Pancreas (tissue), 10 donors: ENCODE measurements at regions not wholly inside any gene's neighbourhood (a gene's known extent, or its start where the extent isn't known, plus 50 kb on each side); places are given as distances from the start of the nearest gene placed in this dataset.

Experiments
- ATAC-seq, 4 donors: fragments of 200-7000 bp; cut with Tn5 transposase; one replicate each; pipeline versions ENCODE4 v1.8.0 to v1.9.1; 2020; ENCODE audit warnings: mild to moderate bottlenecking in 4 of 4, moderate library complexity in 4 of 4
- DNase-seq, 6 donors: peaks; one replicate each; pipeline ENCODE4 v3.0.0-alpha.2; 2020
- FAIRE-seq: peaks from 2 replicates; lab custom pipeline; 2012; peaks lifted over from hg19 to GRCh38; lab: Jason Lieb, UNC
- H3K27ac ChIP-seq, 4 donors: fragments of 200-600 bp; sonication (generic); 1 replicate in 3 of 4; 2 replicates in 1 of 4; pipeline versions ENCODE4 v1.5.0 to v1.8.0; 2020
- H3K27me3 ChIP-seq, 4 donors: fragments of 200-600 bp; one replicate each; pipeline ENCODE4 v1.8.0; 2021
- H3K36me3 ChIP-seq, 3 donors: fragments of 200-600 bp; sonication (generic) in 1 of 3; one replicate each; pipeline versions ENCODE4 v1.5.0 to v1.8.0; 2020 to 2021
- H3K4me1 ChIP-seq, 3 donors: fragments of 200-600 bp; one replicate each; pipeline ENCODE4 v1.8.0; 2021
- H3K4me3 ChIP-seq, 4 donors: fragments of 200-600 bp; sonication (generic) in 2 of 4; one replicate each; pipeline versions ENCODE4 v1.5.0 to v1.8.0; 2020 to 2021
- H3K9me3 ChIP-seq, 4 donors: fragments of 200-600 bp; one replicate each; pipeline ENCODE4 v1.8.0; 2021
- WGBS, 2 donors: extraction: QIAGEN DNeasy Blood & Tissue Kit; methylation state at CpG; one replicate each; pipeline ENCODE4 v1.1.7; 2013; 5-methylcytosine and 5-hydroxymethylcytosine counted together
- intact Hi-C, 3 donors: fragments of 100-400 bp; cut with DNase I; formaldehyde crosslinking; loops; one replicate each; pipeline versions ENCODE4 v1.11.1 to v1.14.2; 2022
- TF ChIP-seq, protein P1 (sequence below), 4 donors: fragments of 200-600 bp; sonication (generic) in 3 of 4; IDR thresholded peaks; one replicate each; pipeline versions ENCODE4 v1.5.0 to v1.8.0; 2021; ENCODE audit warnings: antibody characterized with exemption in 4 of 4
- donor health status: healthy with polysubstance abuse.
- donor health status: DM: no; HTN: no; CAD: no; lungs with moderate emphysema.
- donor health status: DM: no; HTN: no; CAD: no.
- donor health status: control.
- donor health status: control.
- donor health status: Bipolar disorder and iron deficiency.
- donor health status: DM: yes; HTN: yes; CAD: no.
- donor health status: DM: no; HTN: no; CAD: no.
- donor health status: DM: no; HTN: no; CAD: no.
- donor health status: DM: yes; HTN: yes; CAD: no.

DNA sequence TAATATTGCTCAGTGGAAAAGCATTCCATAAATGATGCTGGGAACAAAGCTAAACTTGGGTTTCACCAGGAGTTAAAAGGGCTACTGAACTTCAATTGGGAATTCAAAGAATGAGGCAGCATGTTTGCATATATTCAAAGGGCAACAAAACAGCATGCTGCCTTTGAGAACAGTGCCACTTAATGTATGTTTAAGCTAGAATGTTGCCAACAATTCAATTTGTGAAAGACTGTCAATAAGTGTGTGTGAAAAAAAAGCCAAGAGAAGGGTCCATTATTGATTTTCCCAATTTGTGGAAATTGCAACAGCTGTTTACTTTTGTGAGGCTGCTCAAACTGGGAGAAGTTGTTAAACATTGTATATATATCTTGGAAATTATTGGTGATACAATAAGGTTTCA is 701.9 kb upstream of the ACTRT1 start:
- intact Hi-C loops: no loop called here
- DNase-seq: no peak
- H3K4me3 ChIP-seq: no peak overlapping the region
- TF ChIP-seq, protein P1, sequence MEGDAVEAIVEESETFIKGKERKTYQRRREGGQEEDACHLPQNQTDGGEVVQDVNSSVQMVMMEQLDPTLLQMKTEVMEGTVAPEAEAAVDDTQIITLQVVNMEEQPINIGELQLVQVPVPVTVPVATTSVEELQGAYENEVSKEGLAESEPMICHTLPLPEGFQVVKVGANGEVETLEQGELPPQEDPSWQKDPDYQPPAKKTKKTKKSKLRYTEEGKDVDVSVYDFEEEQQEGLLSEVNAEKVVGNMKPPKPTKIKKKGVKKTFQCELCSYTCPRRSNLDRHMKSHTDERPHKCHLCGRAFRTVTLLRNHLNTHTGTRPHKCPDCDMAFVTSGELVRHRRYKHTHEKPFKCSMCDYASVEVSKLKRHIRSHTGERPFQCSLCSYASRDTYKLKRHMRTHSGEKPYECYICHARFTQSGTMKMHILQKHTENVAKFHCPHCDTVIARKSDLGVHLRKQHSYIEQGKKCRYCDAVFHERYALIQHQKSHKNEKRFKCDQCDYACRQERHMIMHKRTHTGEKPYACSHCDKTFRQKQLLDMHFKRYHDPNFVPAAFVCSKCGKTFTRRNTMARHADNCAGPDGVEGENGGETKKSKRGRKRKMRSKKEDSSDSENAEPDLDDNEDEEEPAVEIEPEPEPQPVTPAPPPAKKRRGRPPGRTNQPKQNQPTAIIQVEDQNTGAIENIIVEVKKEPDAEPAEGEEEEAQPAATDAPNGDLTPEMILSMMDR (IDR thresholded peaks at IDR 0.05): no peak
- H3K27ac ChIP-seq: no peak overlapping the region
- no peaks in the 10 kb centered on the region for H3K4me1 ChIP-seq
- no peak for ATAC-seq
- H3K36me3 ChIP-seq: no peaks in the 10 kb centered on the region
- no peaks in the 10 kb centered on the region for H3K9me3 ChIP-seq
- FAIRE-seq: no peak
- peaks cover 0 to 14% (median 0%) of the 10 kb centered on the region in 4 donors for H3K27me3 ChIP-seq

DNA sequence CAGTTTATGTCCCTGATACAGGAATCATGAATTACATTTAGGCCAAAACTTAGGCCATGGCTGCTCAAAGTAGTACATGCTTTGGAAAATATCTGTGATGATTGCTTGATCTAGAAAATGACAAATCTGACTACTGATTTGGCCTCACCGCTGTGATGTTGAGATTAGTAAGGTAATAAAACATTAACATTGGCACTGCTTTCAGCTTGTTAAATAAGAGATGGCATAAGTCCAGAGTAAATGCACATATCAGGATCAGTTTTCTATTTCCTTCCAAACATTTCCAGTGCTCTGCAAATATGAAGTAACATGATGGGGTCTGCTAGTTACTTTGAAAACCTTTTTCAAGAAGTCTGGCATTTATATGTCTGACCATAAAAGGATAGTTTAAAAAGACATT is 687.3 kb upstream of the ACTRT1 start:
- Histone ChIP-seq H3K4me3 (no peak overlapping the region), H3K27ac (no peak overlapping the region), H3K9me3 (no peaks in the 10 kb centered on the region), H3K4me1 (peaks cover 0 to 4% (median 0%) of the 10 kb centered on the region in 3 donors), H3K36me3 (no peaks in the 10 kb centered on the region), H3K27me3 (no peaks in the 10 kb centered on the region)
- TF ChIP-seq, protein P1 (IDR thresholded peaks at IDR 0.05): no peak
- DNase-seq (no peak), ATAC-seq (peak in 3 of 4 donors; percentile 50 to 60 (median 51)), FAIRE-seq (no peak)
- intact Hi-C loops: no loop called here
- 10 to 12% methylated on average over 1 of the region's 1 CpG for WGBS, 2 donors

DNA sequence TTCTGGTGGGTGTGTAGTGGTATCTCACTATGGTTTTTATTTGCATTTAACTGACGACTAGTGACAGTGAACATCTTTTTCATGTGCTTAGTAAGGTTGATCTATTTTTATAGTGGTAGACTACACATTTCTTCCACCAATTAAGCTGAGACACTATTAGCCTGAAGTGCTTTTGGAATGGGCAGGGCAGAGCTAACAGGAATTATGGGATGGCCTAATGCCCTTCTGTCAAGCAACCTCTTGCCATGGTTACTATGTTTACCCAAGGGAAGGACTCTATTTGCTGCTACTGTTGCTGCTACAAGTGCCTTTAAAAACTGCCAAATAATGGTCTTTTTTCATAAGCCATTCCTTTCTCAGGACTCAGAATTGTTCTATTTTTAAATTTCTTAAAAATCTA is 676.7 kb upstream of the ACTRT1 start:
- no peaks in the 10 kb centered on the region for H3K36me3 ChIP-seq
- H3K4me3 ChIP-seq: no peak overlapping the region
- DNase-seq: no peak
- FAIRE-seq: no peak
- TF ChIP-seq, protein P1 (IDR thresholded peaks at IDR 0.05): no peak
- H3K27ac ChIP-seq: no peak overlapping the region
- no peaks in the 10 kb centered on the region for H3K9me3 ChIP-seq
- ATAC-seq: peak in 2 of 4 donors; percentile 60 to 74
- H3K4me1 ChIP-seq: no peaks in the 10 kb centered on the region
- H3K27me3 ChIP-seq: peaks cover 0 to 8% (median 0%) of the 10 kb centered on the region in 4 donors
- WGBS, 2 donors: 57 to 70% methylated on average over 1 of the region's 1 CpG
- intact Hi-C loops: no loop called here

DNA sequence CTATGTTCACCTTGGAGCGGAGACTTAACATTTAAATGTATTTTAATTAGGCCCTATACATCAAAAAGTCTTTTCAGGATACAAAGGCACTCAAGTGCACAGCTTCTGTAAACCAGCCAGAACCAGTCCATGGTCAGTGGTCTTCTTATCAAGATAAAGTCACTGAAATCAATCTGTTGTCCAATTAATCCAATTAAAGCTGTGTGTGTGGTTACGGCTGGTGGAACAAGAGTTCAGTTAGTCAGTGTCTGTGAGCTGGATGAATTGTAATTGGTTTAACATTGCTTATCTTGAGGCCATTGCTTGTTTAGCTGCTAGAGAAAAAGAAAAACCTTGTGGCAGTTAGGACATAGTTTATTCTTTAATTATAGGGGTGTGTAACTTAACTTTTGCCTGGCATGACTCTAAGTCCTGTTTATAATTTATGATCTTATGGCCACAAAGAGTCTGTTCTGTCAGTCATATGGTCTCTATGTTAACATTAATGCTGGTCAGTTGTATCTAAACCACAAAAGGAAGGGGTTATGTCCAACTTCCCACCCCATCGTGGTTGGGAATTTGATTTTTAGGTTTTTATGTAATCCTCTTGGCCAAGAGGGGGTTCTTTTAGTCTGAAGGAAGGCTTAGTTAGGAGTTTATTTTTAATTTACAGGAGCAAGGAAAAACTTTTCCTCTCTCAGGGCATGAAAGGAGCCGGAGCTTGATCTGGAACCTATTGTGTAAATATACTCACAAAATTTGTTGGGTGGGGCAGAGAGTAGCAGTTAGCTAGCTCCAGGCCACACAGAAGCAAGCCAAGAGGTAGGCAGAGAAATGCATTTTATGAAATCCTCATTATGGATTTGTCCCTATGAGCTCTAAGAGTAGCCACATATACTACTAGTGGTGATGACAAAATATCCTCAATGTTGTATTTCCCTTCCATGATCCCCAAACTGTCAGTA is 665.7 kb upstream of the ACTRT1 start:
- Histone ChIP-seq H3K27me3 (no peaks in the 10 kb centered on the region), H3K36me3 (no peaks in the 10 kb centered on the region), H3K4me3 (no peak overlapping the region), H3K27ac (no peak overlapping the region), H3K4me1 (no peaks in the 10 kb centered on the region), H3K9me3 (no peaks in the 10 kb centered on the region)
- intact Hi-C loops: no loop called here
- WGBS, 2 donors: 70 to 77% methylated on average over 4 of the region's 4 CpGs
- TF ChIP-seq, protein P1 (IDR thresholded peaks at IDR 0.05): no peak
- FAIRE-seq: no peak
- no peak for ATAC-seq
- DNase-seq: no peak

DNA sequence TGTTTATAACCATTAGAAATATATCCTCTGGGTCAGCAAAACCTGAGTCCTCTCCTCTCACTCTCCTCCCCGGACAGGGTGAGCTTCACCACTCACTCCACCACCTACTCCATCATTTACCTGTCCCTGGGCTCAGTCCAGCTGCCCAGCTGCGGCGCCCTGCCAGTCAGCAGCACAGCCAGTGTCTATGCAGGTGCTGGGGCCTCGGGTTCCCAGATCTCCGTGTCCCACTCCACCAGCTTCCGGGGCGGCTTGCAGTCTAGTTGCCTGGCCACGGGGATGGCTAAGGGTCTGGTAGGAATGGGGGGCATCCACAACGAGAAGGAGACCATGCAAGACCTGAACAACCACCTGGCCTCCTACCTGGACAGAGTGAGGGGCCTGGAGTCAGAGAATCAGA is 662.2 kb upstream of the ACTRT1 start:
- ATAC-seq: no peak
- peaks cover 0 to 9% (median 0%) of the 10 kb centered on the region in 4 donors for H3K27me3 ChIP-seq
- H3K9me3 ChIP-seq: no peaks in the 10 kb centered on the region
- TF ChIP-seq, protein P1 (IDR thresholded peaks at IDR 0.05): no peak
- 70 to 73% methylated on average over 9 of the region's 9 CpGs for WGBS, 2 donors
- no peak overlapping the region for H3K27ac ChIP-seq
- H3K36me3 ChIP-seq: no peaks in the 10 kb centered on the region
- no peak overlapping the region for H3K4me3 ChIP-seq
- FAIRE-seq: no peak
- intact Hi-C loops: no loop called here
- no peaks in the 10 kb centered on the region for H3K4me1 ChIP-seq
- DNase-seq: peak in 2 of 6 donors; percentile 8 to 26
